GM10248 (cell line): ENCODE measurements at regions not wholly inside any gene's neighbourhood (a gene's known extent, or its start where the extent isn't known, plus 50 kb on each side); places are given as distances from the start of the nearest gene placed in this dataset.

Experiments
- CTCF ChIA-PET: fragments of 300-600 bp; sonication (Branson Sonifier 250); formaldehyde crosslinking; extraction: SDS; loops from one replicate; lab custom pipeline; 2021; ENCODE audit warnings: antibody characterized with exemption; lab: Yijun Ruan, JAX
- POLR2A ChIA-PET: fragments of 350-650 bp; sonication (Branson Sonifier 250); formaldehyde crosslinking; extraction: SDS; loops from one replicate; lab custom pipeline; 2020; ENCODE audit warnings: antibody characterized with exemption; lab: Yijun Ruan, JAX
- DNase-seq: peaks from one replicate; pipeline ENCODE4 v3.0.0; 2012; ENCODE audit errors: extremely low spot score
- CTCF ChIP-seq: IDR thresholded peaks from 2 replicates; pipeline ENCODE4 v1.5.1; 2012; ENCODE audit warnings: mild to moderate bottlenecking, low read depth; ENCODE audit errors: extremely low read depth, missing control alignments, control extremely low read depth

GRCh38 chr16:63938661-63939060, 1183.2 kb downstream of the CDH11 start:
- ChIA-PET POLR2A (no interaction called here), CTCF (interaction anchor here (0.8 kb wide), 1 partner anchor 37 kb away, joined by 3 read pairs; no protein-coding TSS in a partner anchor)
- TF ChIP-seq CTCF: no peak
- no peak for DNase-seq

GRCh38 chr16:63933841-63934240, 1188.0 kb downstream of the CDH11 start:
- TF ChIP-seq CTCF: no peak
- ChIA-PET CTCF (no interaction called here), POLR2A (no interaction called here)
- DNase-seq: no peak

GRCh38 chr16:63928421-63928820, 1193.4 kb downstream of the CDH11 start:
- TF ChIP-seq CTCF: no peak
- ChIA-PET CTCF (no interaction called here), POLR2A (no interaction called here)
- no peak for DNase-seq

- ChIA-PET POLR2A (no interaction called here), CTCF (interaction anchor here (1.4 kb wide), 1 partner anchor 11 kb away, joined by 3 read pairs; no protein-coding TSS in a partner anchor)
- DNase-seq: no peak
- TF ChIP-seq CTCF: no peak
Observed at GRCh38 chr16:63925221-63925620, 1196.6 kb downstream of the CDH11 start.

- DNase-seq: no peak
- ChIA-PET CTCF (no interaction called here), POLR2A (no interaction called here)
- TF ChIP-seq CTCF: no peak
Observed at GRCh38 chr16:63922560-63922959, 1199.3 kb downstream of the CDH11 start.

GRCh38 chr16:63921737-63922295, 1200.0 kb downstream of the CDH11 start:
- CTCF ChIA-PET: no interaction called here
- DNase-seq: no peak
- POLR2A ChIA-PET: no interaction called here
- TF ChIP-seq CTCF: no peak
